GDM1 (cell line): ENCODE measurements at regions not wholly inside any gene's neighbourhood (a gene's known extent, or its start where the extent isn't known, plus 50 kb on each side); places are given as distances from the start of the nearest gene placed in this dataset.
"Not testable (repeated sequence)": the region's sequence is repeated elsewhere in the genome, so short reads cannot be mapped to it uniquely, and the experiment has no call there.

Experiments
- DNase-seq: peaks from one replicate; lab custom pipeline; 2025; lab: John Stamatoyannopoulos, UW

- DNase-seq = no peak
These were observed 114.1 kb downstream of the C9orf152 start for GRCh38 chr9:110093871-110094270.

- DNase-seq = no peak
These were observed 112.8 kb downstream of the C9orf152 start for GRCh38 chr9:110095161-110095595.

GRCh38 chr9:110095776-110096175 is 112.2 kb downstream of the C9orf152 start:
- DNase-seq = no peak

- DNase-seq = not testable (repeated sequence)
These were observed 111.3 kb downstream of the C9orf152 start for GRCh38 chr9:110096674-110097073.

- no peak for DNase-seq
These were observed 108.5 kb downstream of the C9orf152 start for GRCh38 chr9:110099236-110100095.

GRCh38 chr9:110101531-110102161 is 106.3 kb downstream of the C9orf152 start:
- DNase-seq = no peak

- no peak for DNase-seq
These were observed 104.7 kb downstream of the C9orf152 start for GRCh38 chr9:110103257-110103656.

- no peak for DNase-seq
These were observed 103.6 kb downstream of the C9orf152 start for GRCh38 chr9:110104261-110104809.

- no peak for DNase-seq
These were observed 102.9 kb downstream of the C9orf152 start for GRCh38 chr9:110105107-110105506.

GRCh38 chr9:110106661-110107060 is 101.3 kb downstream of the C9orf152 start:
- DNase-seq = no peak

- no peak for DNase-seq
These were observed 98.4 kb downstream of the C9orf152 start for GRCh38 chr9:110109333-110110092.

GRCh38 chr9:110110154-110110553 is 97.8 kb downstream of the C9orf152 start:
- DNase-seq = no peak

- DNase-seq = no peak
These were observed 96.1 kb downstream of the C9orf152 start for GRCh38 chr9:110111868-110112267.

- no peak for DNase-seq
These were observed 95.2 kb downstream of the C9orf152 start for GRCh38 chr9:110112792-110113191.

GRCh38 chr9:110114086-110114858 is 93.7 kb downstream of the C9orf152 start:
- DNase-seq = no peak

GRCh38 chr9:110114859-110115201 is 93.1 kb downstream of the C9orf152 start:
- no peak for DNase-seq

GRCh38 chr9:110115341-110115820 is 92.6 kb downstream of the C9orf152 start:
- no peak for DNase-seq

- no peak for DNase-seq
These were observed 92.0 kb downstream of the C9orf152 start for GRCh38 chr9:110115826-110116542.

- no peak for DNase-seq
These were observed 91.4 kb downstream of the C9orf152 start for GRCh38 chr9:110116543-110116885.

GRCh38 chr9:110121170-110121569 is 86.8 kb downstream of the C9orf152 start:
- no peak for DNase-seq
